ENCODE measurements at regions not wholly inside any gene's neighbourhood (a gene's known extent, or its start where the extent isn't known, plus 50 kb on each side); places are given as distances from the start of the nearest gene placed in this dataset.

- TF ChIP-seq SRF (IDR thresholded peaks at IDR 0.05; ENCODE audit: low read depth, low read length) (no peak), POLR2A (IDR thresholded peaks at IDR 0.05; ENCODE audit: control extremely low read depth in 1 of 2, low read depth in 2 of 2, low read length in 2 of 2) (no peak), TBP (IDR thresholded peaks at IDR 0.05; ENCODE audit: low read depth, low read length) (no peak), CTCF (IDR thresholded peaks at IDR 0.05; ENCODE audit: control extremely low read depth in 1 of 3, insufficient read depth in 1 of 3, low read depth in 1 of 3, low read length in 3 of 3) (no peak), YY1 (IDR thresholded peaks at IDR 0.05; ENCODE audit: low read depth, low read length) (no peak), RFX5 (IDR thresholded peaks at IDR 0.05; ENCODE audit: borderline replicate concordance, low read depth, low read length) (no peak), ZNF274 (IDR thresholded peaks at IDR 0.05; ENCODE audit: borderline replicate concordance, extremely low read depth, low read length) (no peak), SP1 (IDR thresholded peaks at IDR 0.05; ENCODE audit: low read depth, low read length) (no peak), RNF2 (IDR thresholded peaks at IDR 0.05; ENCODE audit: borderline replicate concordance, low read depth, low read length, missing control alignments, poor library complexity, severe bottlenecking) (no peak), EGR1 (IDR thresholded peaks at IDR 0.05; ENCODE audit: borderline replicate concordance, low read depth, low read length) (no peak), RXRA (IDR thresholded peaks at IDR 0.05; ENCODE audit: insufficient read depth, low read depth, low read length) (no peak)
- TF ChIP-seq, protein P1, sequence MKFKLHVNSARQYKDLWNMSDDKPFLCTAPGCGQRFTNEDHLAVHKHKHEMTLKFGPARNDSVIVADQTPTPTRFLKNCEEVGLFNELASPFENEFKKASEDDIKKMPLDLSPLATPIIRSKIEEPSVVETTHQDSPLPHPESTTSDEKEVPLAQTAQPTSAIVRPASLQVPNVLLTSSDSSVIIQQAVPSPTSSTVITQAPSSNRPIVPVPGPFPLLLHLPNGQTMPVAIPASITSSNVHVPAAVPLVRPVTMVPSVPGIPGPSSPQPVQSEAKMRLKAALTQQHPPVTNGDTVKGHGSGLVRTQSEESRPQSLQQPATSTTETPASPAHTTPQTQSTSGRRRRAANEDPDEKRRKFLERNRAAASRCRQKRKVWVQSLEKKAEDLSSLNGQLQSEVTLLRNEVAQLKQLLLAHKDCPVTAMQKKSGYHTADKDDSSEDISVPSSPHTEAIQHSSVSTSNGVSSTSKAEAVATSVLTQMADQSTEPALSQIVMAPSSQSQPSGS (IDR thresholded peaks at IDR 0.05; ENCODE audit: low read length): no peak
- TF ChIP-seq, protein P2, sequence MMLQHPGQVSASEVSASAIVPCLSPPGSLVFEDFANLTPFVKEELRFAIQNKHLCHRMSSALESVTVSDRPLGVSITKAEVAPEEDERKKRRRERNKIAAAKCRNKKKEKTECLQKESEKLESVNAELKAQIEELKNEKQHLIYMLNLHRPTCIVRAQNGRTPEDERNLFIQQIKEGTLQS (IDR thresholded peaks at IDR 0.05; ENCODE audit: insufficient read depth, low read depth, low read length): no peak
These were observed 678.9 kb upstream of the CELF4 start for GRCh38 chr18:38244480-38244879.

All from H1 (cell line).